HepG2 (cell line): ENCODE measurements at regions not wholly inside any gene's neighbourhood (a gene's known extent, or its start where the extent isn't known, plus 50 kb on each side); places are given as distances from the start of the nearest gene placed in this dataset.

Source experiments
- BRCA1 ChIP-seq: sonication (generic); formaldehyde crosslinking; IDR thresholded peaks from 2 replicates; pipeline ENCODE4 v1.4.0; 2020; ENCODE audit warnings: missing genetic modification reagents
- POLR2A ChIP-seq, 2 experiments: IDR thresholded peaks; 2 replicates each; pipeline ENCODE4 v1.6.1; 2011; ENCODE audit warnings: low read depth in 2 of 2, low read length in 2 of 2, mild to moderate bottlenecking in 1 of 2, moderate library complexity in 1 of 2; ENCODE audit not compliant: insufficient read depth in 1 of 2
- TFDP2 ChIP-seq: sonication (generic); formaldehyde crosslinking; IDR thresholded peaks from 2 replicates; pipeline ENCODE4 v1.4.0; 2020; ENCODE audit warnings: missing genetic modification reagents
- ZNF597 ChIP-seq: sonication (generic); formaldehyde crosslinking; IDR thresholded peaks from 2 replicates; pipeline ENCODE4 v1.5.0; 2020; ENCODE audit warnings: missing genetic modification reagents

- TF ChIP-seq POLR2A (IDR thresholded peaks at IDR 0.05; ENCODE audit: insufficient read depth in 1 of 2, low read depth in 2 of 2, low read length in 2 of 2) (no peak), BRCA1 (no peak), ZNF597 (CRISPR knock-in tag) (no peak), TFDP2 (CRISPR knock-in tag) (no peak)
Observed at GRCh38 chrX:25531096-25531495, 515.3 kb upstream of the ARX start.
